ENCODE measurements at regions not wholly inside any gene's neighbourhood (a gene's known extent, or its start where the extent isn't known, plus 50 kb on each side); places are given as distances from the start of the nearest gene placed in this dataset.

DNA sequence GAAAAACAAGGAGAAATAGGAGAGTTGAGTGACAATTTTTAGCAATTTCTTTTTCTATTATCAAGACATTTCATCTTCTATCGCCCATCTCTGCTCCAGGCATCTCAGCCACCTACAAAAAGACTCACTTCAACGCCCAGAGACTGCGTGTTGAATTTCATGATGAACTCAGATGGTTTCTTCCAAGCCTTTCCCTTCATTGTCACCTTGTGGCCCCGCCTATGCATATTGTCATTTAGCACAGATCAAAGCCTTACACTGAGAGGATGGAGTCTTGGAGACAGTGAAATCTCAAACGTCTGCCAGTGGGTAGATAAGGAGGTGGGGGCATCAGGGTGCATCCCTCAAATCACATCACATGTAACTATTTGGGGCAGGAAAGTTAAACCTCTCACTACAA is 319.4 kb downstream of the SIPA1L2 start:
- no peak for DNase-seq (ENCODE audit: low spot score)

DNA sequence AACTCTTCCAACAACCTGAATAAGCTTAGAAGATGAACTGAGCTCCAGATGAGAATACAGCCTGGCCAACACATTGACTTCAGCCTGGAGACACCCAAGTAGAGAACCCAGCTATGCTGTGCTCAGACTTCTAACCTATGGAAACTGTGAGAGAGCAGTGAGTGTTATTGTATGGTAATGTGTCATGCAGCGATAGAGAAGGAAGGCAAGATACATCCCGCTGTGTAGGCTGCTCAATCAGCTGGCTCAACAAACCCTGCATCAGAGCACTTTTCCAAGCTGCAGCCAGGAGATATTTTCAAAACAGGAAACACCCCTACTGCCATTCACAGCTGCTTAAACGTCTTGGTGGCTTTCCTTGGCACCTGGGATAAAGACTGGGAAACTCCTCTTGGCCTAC is 321.3 kb downstream of the SIPA1L2 start:
- no peak for DNase-seq (ENCODE audit: low spot score)

DNA sequence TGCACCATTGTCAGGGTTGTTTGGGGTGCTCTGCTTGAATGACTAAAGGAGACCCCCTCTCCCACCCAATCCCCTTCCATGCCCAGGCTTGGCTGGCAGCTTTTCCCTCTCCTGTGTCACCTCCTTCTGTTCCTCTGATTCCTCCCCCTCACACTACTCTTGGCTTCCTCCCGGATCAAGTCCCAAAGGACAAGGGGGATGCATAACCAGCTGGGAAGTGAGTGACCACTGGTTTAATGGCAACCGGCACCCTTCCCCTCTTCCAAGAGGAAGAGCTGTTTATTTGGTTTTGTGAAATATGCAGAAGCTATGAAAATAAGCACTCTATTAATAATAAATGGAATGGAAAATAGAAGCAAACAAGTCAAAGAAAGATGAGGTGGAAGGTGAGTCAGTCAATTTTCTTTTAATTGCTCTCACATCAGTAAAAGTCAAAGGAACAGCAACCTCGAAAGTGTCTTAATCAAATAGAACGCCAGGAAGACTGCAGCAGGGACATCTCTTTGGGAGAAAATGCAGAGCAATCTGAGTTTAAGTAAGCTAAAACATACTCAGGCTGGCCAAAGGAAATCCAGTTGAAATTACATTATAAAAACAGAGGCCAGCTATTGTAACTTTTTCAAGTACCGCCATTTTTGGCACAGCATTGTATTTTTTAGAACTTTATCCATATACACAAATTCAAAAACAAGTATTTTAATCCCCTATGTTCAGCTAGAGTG is 322.5 kb downstream of the SIPA1L2 start:
- no peak for DNase-seq (ENCODE audit: low spot score)

DNA sequence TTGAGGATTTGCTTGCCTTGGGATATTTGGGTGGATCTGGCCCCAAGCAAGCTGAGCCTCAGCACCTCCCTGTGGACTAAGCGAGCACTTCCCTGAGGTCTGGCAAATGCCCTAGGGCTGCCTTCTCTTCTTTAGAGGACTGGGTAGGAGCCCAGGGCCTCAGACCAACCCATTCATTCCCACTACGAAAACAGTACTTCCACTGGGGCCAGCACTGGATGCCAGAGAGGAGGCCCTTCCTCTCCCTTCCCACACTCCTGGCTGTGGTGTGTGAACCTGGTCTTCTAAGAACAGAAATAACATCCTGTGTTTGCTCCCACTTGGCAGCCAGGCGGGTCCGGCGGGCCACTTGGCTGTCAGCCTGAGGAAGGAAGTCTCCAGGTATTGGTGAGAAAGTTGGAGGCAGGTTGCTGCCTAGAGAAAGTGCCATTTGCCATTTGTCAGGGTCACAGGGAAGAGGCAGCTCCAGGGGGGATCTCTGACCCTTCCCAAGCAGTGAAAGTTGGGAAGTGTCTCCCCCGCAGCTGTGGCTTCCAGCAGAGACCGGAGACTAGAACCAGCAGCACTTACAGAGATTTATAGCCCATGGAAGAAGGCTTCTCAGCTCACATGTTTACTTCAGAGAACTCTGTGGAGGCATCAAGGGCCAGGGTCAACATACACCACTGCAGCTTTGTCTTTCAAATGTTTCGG is 323.5 kb downstream of the SIPA1L2 start:
- no peak for DNase-seq (ENCODE audit: low spot score)

DNA sequence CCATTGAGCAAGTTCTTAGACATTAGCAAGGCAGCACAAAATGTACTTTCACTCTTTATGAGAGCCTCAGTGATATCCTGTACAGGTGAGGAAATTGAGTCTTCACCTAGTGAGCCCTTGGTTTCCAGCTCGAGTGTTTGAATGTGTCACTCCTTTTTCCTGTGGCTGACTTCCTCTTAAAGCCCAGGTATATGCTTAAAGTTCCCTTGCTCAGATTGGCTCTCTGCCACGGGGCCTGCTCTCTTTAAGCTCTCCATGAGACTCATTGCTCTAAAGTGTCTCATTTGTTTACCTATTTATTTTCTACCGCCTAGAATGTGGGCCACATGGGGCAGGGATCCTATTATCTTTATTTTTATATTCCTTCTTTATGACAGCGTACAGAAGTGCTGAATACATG is 324.9 kb downstream of the SIPA1L2 start:
- DNase-seq (ENCODE audit: low spot score), result no peak

DNA sequence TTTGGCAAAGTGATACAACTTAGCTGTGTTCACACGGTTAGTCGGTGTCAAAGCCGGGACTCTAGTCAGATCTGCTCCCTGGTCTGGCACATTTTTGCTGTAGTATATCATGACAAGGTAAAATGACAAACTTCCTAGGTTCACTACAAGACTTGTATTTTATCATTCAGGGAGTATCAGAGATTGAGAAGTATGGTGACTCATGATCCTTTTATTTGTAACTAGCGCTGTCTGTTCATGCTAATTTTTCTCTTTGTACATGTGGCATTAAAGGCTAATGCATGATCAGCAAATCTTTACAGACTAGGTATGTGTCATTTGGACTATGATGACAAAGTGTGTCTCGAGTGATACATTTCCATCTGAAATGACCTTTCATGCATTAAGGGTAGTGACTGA is 326.7 kb downstream of the SIPA1L2 start:
- DNase-seq (ENCODE audit: low spot score), result no peak

DNA sequence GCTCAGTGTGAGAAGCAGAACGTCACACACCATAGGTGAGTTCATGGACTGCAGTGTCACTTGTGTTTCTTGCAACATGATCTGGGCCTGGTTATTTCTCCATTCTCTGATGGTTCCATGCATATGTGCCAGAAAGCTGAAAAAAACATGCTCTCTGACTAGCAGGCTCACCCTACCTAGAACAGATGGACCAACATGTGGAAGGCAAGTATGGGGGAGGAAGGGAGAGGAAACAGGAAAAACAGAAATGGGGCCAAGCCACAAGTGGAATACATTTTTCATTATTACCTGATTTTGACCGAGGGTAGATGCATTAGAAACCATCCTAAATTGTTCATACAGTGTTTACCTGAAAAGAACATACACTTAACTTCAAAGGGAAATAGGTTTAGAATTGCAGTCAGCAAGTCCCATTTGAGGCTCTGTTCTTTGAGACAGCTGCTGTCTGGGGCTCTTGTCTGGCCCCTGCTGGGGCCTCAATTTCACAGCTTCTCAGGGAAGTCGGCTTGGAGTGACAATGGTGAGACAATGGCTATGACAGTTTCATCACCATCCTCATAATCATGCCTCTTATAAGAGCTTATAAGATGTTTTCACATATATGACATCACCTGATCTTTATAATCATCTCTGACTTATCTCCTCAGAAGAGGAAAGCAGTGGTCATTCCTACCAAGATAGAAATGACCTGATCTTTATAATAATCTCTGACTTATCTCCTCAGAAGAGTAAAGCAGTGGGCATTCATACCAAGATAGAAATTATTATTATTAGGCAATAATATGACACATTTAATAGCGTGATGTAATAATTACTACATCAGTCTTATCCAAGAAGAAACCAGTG is 327.3 kb downstream of the SIPA1L2 start:
- no peak for DNase-seq (ENCODE audit: low spot score)

DNA sequence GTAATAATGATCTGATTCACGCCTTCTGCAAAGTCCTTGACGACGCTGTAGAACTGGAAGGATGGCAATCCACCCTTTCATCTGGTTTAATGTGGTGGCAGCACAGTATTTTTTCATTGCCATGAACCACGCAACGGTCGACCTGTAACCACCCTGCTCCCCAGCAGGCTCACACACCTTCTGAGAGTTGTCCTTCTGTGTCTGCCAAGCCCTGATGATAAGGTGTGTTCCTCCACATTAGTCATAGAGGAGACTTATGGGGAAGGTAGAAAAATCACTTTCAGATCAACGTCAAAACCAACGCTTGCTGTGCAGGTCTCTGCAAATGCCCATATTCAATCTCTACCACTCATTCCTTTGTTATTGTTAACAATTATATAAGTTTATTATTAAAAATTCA is 328.7 kb downstream of the SIPA1L2 start:
- no peak for DNase-seq (ENCODE audit: low spot score)

DNA sequence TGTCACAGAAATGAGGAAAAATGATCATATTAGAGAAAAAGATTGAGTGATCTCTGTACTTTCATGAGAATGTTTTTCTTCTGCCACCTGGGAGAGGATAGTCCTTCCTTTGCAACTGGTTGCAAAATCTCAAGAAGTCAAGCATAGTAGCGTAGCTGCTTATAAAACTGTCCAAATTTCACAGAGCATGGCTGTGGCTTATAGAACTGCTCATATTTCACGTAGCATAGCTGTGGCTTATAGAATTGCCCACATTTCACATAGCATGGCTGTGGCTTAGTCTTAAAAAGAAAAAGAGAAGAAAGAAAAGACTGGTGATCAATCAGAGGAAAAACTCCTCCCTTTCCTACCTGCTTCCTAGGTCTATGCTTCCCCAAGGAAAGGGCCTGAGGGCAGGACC is 329.5 kb downstream of the SIPA1L2 start:
- DNase-seq (ENCODE audit: low spot score), result no peak

DNA sequence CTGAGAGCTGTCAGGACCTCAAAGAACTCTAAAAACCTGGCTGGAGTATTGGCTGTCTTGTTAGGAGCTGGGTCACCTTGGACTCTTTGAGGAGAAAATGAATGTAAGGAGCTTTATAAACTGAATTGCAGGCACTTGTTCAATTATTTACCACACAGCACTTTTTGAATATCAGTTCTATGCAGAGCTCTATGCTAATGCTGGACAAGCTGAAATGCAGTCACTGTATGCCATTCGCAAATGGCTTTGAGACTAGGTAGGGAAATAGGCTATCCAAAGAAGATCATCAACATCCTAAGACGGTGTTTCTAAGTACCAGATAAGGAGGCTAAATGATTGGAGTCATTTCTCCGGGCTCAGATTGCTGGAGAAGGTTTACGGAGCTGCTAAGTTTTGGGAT is 333.5 kb downstream of the SIPA1L2 start:
- DNase-seq (ENCODE audit: low spot score), result no peak

DNA sequence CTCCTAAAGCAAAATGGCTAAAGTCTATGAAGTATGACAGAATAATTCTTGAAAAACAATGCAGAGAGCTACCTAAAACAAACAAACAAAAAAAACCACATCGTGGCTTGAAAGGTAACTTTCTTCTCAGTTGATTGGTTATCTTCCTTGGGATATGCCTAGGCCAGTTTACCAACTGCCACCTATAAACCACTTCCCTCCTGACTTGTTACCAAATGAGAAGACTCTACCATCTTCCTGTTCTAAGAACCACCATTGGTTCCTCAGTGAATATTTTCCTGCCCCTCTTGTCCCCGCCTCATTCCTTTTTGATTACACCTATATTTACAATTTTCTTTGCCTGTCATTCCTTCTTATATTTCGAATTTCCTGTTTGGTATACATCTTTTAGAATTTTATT is 336.6 kb downstream of the SIPA1L2 start:
- DNase-seq (ENCODE audit: low spot score), result no peak

DNA sequence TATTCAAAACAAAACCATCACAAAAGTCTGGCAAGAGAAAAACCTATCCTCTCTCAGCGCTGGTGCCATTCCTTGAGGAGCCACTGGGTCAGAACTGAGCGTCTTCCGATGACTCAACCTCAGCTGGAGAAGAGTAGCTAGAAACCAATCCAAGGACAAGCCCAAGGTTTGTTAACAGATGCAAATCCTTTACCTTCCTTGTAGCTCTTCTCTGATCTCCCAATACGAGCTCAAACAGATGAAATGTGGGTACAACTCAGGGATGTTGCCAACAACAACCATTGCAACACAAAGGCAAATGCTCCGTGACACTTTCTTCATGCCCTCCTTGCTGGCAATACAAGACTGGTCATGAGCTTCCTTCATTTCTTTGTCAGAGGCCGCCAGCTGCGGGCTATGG is 337.1 kb downstream of the SIPA1L2 start:
- DNase-seq (ENCODE audit: low spot score), result no peak

DNA sequence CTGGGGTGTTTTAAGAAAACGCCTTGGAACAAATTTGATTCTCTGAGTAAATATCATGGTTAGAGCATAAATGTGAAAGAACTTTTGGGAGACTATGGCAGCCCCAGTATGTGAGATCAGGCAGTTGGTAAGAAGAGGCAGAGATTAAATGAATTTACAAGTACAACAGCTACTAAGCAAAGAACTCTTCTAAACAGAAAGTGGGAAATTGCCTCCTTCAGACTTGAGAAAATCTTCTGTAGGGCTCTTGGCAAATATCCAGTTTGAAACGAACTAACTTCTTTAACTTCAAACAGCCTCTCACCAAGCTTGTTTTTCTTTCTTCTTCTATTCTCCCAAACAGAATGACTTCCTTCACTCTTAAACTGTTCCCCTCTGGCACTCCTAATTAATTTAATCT is 337.7 kb downstream of the SIPA1L2 start:
- DNase-seq (ENCODE audit: low spot score), result no peak

DNA sequence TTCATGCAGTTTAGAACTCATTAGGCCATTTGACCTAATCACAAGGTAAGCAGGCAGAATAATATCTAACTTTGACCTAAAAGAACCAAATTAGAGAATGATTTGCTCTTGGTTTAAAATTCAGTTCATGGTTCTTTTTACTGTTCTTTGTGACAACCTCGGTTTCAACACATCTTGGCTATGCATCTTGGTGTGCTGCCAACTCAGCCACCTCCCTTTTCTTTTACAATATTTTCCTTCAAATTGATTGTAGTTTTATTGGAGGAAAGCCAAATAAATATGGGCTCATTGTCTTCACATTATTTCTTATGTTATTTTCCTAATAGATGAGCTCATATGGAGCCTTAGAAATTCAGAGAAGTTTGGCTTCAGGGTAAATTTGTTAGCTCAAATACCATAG is 338.3 kb downstream of the SIPA1L2 start:
- DNase-seq (ENCODE audit: low spot score), result no peak

DNA sequence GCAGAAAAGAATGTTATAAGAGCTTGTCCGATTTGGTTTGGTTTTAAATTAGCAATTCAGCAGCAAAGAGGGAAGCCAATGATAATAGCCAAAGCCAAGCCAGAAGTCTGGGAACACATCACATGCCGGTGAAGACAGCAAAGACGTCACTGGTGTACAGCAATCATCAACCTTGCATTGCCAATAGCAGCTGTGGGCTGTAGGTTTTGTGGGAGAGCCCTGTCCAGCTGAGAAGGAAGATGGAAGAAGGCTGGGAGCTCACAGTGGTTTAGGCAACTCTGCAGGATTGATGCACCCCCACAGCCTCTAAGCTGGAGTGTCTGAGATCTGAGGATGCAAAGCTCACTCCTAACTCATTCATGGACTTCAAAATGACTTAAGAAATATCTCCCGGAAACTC is 338.7 kb downstream of the SIPA1L2 start:
- no peak for DNase-seq (ENCODE audit: low spot score)

DNA sequence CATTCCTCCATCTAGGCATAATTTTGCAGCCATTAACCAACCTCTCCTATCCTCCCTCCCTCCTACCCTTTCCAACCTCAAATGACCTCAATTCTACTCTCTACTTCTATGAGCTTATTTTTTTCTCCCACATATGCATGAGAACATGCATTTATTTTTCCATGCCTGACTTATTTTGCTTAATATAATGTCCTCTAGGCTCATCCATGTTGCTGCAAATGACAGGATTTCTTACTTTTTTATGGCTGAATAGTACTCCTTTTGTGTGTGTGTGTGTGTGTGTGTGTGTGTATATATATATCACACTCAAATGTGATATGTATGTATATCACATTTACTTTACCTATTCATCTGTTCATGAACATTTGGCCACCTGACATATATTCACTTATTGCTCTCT is 339.4 kb downstream of the SIPA1L2 start:
- DNase-seq (ENCODE audit: low spot score), result no peak

DNA sequence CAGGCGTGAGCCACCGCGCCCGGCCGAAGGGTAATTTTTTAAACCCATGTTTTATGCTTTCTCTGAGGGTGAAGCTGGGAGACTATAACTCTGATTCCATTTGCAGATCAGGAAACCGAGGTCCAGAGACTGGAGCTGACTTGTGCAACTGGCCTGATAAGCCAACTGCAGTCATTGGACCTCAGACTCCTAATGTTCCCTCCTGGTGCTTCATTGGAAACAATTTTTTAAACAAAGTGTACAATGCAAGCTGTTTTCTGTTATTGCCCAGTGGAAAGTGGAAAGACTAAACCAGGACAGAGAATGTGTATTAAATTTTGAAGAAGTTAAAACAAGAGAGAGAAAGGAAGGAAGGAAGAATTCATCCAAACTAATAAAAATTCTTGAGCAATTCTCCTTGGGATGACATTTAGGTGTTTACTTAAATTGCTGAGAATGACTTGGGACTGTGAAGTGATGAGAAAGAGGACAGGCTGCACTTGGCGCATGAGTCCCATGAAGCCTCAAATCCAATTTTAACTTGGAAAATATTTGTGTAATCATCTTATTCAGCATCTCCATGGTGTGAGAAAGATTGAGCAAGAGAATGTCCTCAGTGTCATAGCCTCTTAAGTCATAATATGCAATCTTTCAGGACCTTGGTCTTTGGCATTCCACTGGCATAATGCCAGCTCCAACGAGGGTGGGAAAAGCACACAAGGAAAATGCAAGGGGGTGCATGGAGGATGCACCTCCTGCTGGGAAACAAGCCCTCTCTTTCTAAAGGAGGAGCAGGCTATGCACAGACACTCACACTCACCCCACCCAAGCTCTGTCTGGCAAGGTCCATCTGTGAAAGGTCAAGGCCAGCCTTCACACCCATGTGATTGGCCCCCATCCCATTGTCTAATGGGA is 342.0 kb downstream of the SIPA1L2 start:
- no peak for DNase-seq (ENCODE audit: low spot score)

DNA sequence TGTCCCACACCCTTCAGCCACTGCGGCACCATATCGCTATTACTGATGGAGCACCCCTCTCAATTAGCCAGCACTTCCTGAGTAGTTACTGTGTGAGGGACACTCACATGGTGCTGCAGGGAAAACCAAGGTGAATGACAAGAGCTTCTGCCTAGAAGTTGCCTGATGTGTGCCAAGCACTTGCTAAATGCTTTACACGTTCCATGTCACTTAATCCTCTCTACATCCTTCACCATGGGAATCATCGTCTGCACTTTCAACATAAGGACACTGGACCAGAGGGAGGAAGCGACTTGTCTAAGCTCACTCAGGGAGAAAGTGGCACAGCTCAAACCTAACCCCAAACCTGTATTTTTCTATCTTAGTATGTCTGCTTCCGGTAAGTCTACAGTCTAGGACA is 344.8 kb downstream of the SIPA1L2 start:
- DNase-seq (ENCODE audit: low spot score), result no peak

DNA sequence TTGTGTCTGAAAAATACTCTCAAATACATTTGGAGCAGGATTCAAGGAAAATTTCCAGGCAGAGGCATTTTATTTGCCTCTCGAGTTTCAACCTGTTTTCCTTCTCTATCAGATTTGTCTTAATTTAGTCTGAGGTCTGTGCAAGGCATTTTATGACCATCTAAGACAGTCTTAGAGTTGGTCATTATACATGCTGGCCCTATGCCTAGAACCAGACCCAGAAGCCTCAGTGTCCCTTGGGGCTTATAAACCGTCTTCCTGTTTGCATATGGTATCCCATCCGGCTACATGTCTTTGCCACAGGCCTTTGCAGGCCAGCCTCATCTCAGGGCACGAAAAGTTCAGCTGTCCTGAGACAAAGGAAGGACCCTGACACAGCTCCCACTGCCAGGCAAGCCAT is 346.1 kb downstream of the SIPA1L2 start:
- DNase-seq (ENCODE audit: low spot score), result no peak

DNA sequence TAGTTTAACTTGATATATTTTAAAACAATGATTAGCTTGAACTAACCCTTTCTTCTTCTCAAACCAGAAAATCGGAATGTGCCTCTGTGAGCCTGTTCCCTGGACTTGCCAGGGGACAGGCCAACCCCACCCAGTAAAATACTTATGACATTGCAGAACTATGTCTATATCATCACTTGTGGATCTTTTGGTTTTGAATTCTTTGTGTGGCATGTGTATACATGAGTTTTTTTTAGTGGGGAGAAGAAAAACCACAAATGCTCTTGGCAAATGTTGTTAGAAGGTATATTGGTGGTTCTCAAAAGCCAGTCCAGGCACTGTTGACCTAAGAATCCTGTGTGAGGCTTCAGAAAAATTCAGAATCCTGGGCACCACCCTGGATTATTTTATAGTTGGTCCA is 347.4 kb downstream of the SIPA1L2 start:
- no peak for DNase-seq (ENCODE audit: low spot score)

DNA sequence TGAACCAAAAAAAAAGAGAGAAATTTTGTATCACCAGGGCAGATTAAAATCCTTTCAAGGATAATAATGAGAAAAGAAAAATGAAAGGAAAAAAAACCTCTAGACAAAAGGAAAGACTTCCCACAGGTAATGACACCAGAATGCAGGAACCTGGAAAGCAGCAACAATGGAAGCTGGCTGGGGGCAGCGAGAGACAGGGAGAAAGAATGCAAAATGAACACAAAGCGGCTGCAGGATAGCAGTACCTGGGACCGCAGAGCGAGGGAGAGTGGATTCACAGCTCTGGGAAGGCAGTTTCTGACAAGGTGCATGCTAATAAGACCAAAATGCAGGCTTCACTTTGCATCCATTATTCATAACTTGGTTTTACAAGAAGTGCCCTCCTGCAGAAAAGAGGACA is 349.0 kb downstream of the SIPA1L2 start:
- DNase-seq (ENCODE audit: low spot score), result no peak

DNA sequence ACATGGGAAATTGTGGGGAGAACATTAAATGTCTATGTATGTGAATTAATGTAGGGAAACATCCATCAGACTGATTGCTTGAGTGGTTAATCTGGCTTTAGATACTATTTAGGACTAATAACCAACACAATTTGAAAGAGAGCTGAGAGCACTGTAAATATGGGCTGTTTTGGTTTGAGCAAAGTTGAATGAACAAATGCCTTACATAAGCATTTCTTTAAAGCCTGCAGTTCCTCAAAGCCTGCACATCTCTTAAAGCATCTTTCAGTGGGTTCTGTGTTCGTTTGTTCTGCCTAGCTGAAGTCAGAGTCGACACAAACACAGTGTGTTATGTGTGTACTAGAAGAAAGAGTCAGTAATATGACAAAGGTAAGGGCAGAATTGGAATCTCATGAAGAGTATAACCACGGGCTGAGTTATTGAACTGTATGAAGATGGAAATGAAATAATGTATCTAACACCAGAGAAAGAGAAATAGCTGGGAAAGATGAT is 350.0 kb downstream of the SIPA1L2 start:
- no peak for DNase-seq (ENCODE audit: low spot score)

Measured in CD4-positive, alpha-beta T cell treated with Interleukin-6 at 100 ng/mL for 8 hours (primary cell).